Tibial artery (tissue), 4 donors: ENCODE measurements at regions not wholly inside any gene's neighbourhood (a gene's known extent, or its start where the extent isn't known, plus 50 kb on each side); places are given as distances from the start of the nearest gene placed in this dataset.

Experiments used
- DNase-seq, 2 donors: peaks; one replicate each; pipeline ENCODE4 v3.0.0-alpha.2; 2019
- H3K27ac ChIP-seq, 2 donors: fragments of 200-600 bp; sonication (generic) in 1 of 2; 1 replicate in 1 of 2; 2 replicates in 1 of 2; pipeline ENCODE4 v1.5.1; 2018 to 2019; ENCODE audit warnings: mild to moderate bottlenecking in 1 of 2
- H3K27me3 ChIP-seq, 2 donors: fragments of 200-600 bp; sonication (generic) in 1 of 2; one replicate each; pipeline versions ENCODE4 v1.5.1 to v1.6.0; 2016 to 2019
- H3K36me3 ChIP-seq, 3 donors: fragments of 200-600 bp; sonication (generic) in 2 of 3; one replicate each; pipeline ENCODE4 v1.5.1; 2016 to 2019; ENCODE audit warnings: mild to moderate bottlenecking in 2 of 3
- H3K4me1 ChIP-seq, 4 donors: fragments of 200-600 bp; sonication (generic) in 2 of 4; 1 replicate in 3 of 4; 2 replicates in 1 of 4; pipeline ENCODE4 v1.5.1; 2016 to 2019
- H3K4me3 ChIP-seq, 2 donors: fragments of 200-600 bp; sonication (generic) in 1 of 2; 1 replicate in 1 of 2; 2 replicates in 1 of 2; pipeline ENCODE4 v1.5.1; 2018 to 2019; ENCODE audit warnings: mild to moderate bottlenecking in 2 of 2
- H3K9me3 ChIP-seq, 3 donors: fragments of 200-600 bp; sonication (generic) in 1 of 3; one replicate each; pipeline ENCODE4 v1.5.1; 2016 to 2019
- intact Hi-C: fragments of 100-400 bp; cut with DNase I; formaldehyde crosslinking; loops from one replicate; pipeline ENCODE4 v1.15.0; 2023; ENCODE audit warnings: low total_unique reads
- TF ChIP-seq, protein P1 (sequence below), 2 experiments: fragments of 200-600 bp in 1 of 2; fragments of 450-650 bp in 1 of 2; IDR thresholded peaks; one replicate each; pipeline ENCODE4 v1.5.1; 2017 to 2019; ENCODE audit warnings: antibody characterized with exemption in 2 of 2, mild to moderate bottlenecking in 1 of 2, moderate library complexity in 1 of 2

DNA sequence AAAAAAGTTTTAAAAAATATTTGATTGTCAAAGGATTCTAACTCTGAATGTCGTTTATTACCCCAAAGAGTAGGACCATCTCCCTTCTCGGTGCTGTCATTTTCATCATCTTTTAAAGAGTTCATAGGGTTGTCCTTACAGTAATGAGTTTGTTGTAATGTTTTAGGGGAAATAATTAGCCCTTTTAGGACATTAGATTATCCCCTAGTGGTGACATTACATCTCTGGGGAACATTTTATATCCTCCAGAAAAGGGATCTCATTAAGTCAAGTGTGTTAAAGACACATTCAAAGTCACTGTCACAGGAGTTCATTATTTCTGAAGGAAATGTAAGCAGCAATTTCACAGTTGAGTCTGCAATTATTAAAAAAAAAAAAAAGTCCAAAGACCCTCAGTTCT is 99.3 kb upstream of the GJB6 start:
- H3K4me3 ChIP-seq, result no peak overlapping the region
- H3K27ac ChIP-seq, result no peak overlapping the region
- intact Hi-C loops, result no loop called here
- H3K4me1 ChIP-seq, result no peaks in the 10 kb centered on the region
- H3K9me3 ChIP-seq, result peaks cover 0 to 4% (median 0%) of the 10 kb centered on the region in 3 donors
- no peaks in the 10 kb centered on the region for H3K27me3 ChIP-seq
- TF ChIP-seq, protein P1, sequence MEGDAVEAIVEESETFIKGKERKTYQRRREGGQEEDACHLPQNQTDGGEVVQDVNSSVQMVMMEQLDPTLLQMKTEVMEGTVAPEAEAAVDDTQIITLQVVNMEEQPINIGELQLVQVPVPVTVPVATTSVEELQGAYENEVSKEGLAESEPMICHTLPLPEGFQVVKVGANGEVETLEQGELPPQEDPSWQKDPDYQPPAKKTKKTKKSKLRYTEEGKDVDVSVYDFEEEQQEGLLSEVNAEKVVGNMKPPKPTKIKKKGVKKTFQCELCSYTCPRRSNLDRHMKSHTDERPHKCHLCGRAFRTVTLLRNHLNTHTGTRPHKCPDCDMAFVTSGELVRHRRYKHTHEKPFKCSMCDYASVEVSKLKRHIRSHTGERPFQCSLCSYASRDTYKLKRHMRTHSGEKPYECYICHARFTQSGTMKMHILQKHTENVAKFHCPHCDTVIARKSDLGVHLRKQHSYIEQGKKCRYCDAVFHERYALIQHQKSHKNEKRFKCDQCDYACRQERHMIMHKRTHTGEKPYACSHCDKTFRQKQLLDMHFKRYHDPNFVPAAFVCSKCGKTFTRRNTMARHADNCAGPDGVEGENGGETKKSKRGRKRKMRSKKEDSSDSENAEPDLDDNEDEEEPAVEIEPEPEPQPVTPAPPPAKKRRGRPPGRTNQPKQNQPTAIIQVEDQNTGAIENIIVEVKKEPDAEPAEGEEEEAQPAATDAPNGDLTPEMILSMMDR (IDR thresholded peaks at IDR 0.05), result no peak
- H3K36me3 ChIP-seq, result no peaks in the 10 kb centered on the region
- DNase-seq, result no peak

GRCh38 chr13:20326809-20327208 is 94.7 kb upstream of the GJB6 start:
- H3K4me1 ChIP-seq, result no peaks in the 10 kb centered on the region
- H3K27ac ChIP-seq, result no peak overlapping the region
- TF ChIP-seq, protein P1 (IDR thresholded peaks at IDR 0.05), result no peak
- H3K27me3 ChIP-seq, result no peaks in the 10 kb centered on the region
- peaks cover 0 to 19% (median 0%) of the 10 kb centered on the region in 3 donors for H3K9me3 ChIP-seq
- H3K36me3 ChIP-seq, result no peaks in the 10 kb centered on the region
- no peak for DNase-seq
- H3K4me3 ChIP-seq, result no peak overlapping the region
- intact Hi-C loops, result no loop called here

DNA sequence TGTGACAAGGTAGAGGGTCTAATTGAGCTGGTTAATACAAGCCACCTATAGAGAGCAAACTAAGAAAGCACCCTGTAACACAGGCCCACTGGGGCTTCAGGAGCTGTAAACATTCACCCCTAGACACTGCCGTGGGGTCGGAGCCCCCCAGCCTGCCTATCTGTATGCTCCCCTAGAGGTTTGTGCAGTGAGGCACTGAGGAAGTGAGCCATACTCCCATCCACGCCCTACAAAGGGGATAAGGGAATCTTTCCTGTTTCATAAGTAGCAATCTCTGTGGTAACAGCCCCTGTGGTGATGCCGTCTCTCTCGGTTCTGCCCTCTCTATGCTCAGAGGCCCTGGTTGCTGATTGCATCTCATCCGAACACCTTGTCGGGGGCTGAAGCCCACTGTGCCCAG is 94.2 kb upstream of the GJB6 start:
- Histone ChIP-seq H3K36me3 (no peaks in the 10 kb centered on the region), H3K4me3 (no peak overlapping the region), H3K4me1 (no peaks in the 10 kb centered on the region), H3K9me3 (peaks cover 0 to 19% (median 0%) of the 10 kb centered on the region in 3 donors), H3K27me3 (no peaks in the 10 kb centered on the region), H3K27ac (no peak overlapping the region)
- DNase-seq, result no peak
- TF ChIP-seq, protein P1 (IDR thresholded peaks at IDR 0.05), result no peak
- intact Hi-C loops, result no loop called here

- Histone ChIP-seq H3K4me3 (no peak overlapping the region), H3K9me3 (peaks cover 0 to 12% (median 0%) of the 10 kb centered on the region in 3 donors), H3K27ac (no peak overlapping the region), H3K36me3 (no peaks in the 10 kb centered on the region), H3K27me3 (no peaks in the 10 kb centered on the region), H3K4me1 (no peaks in the 10 kb centered on the region)
- intact Hi-C loops, result no loop called here
- TF ChIP-seq, protein P1 (IDR thresholded peaks at IDR 0.05), result no peak
- no peak for DNase-seq
These were observed 88.8 kb upstream of the GJB6 start for GRCh38 chr13:20320885-20321284.

GRCh38 chr13:20313896-20314295 is 81.8 kb upstream of the GJB6 start:
- no peak for DNase-seq
- Histone ChIP-seq H3K4me1 (no peaks in the 10 kb centered on the region), H3K36me3 (no peaks in the 10 kb centered on the region), H3K9me3 (no peaks in the 10 kb centered on the region), H3K27ac (no peak overlapping the region), H3K27me3 (no peaks in the 10 kb centered on the region), H3K4me3 (no peak overlapping the region)
- TF ChIP-seq, protein P1 (IDR thresholded peaks at IDR 0.05), result no peak
- intact Hi-C loops, result no loop called here

GRCh38 chr13:20312292-20312691 is 80.2 kb upstream of the GJB6 start:
- H3K4me3 ChIP-seq, result no peak overlapping the region
- H3K27me3 ChIP-seq, result no peaks in the 10 kb centered on the region
- TF ChIP-seq, protein P1 (IDR thresholded peaks at IDR 0.05), result no peak
- peaks cover 0 to 15% (median 0%) of the 10 kb centered on the region in 3 donors for H3K9me3 ChIP-seq
- H3K27ac ChIP-seq, result no peak overlapping the region
- intact Hi-C loops, result no loop called here
- no peaks in the 10 kb centered on the region for H3K36me3 ChIP-seq
- DNase-seq, result no peak
- H3K4me1 ChIP-seq, result no peaks in the 10 kb centered on the region
